ENCODE measurements at regions not wholly inside any gene's neighbourhood (a gene's known extent, or its start where the extent isn't known, plus 50 kb on each side); places are given as distances from the start of the nearest gene placed in this dataset.
A peak's percentile ranks its signal among the peaks of the same experiment; 100 is the strongest.

- Histone ChIP-seq H3K27ac (peak overlapping the region in 1 of 4 donors; percentile 7), H3K36me3 (no peaks in the 10 kb centered on the region), H3K9me3 (no peaks in the 10 kb centered on the region), H3K4me1 (peaks cover 0 to 5% (median 2%) of the 10 kb centered on the region in 4 donors), H3K4me3 (no peak overlapping the region), H3K27me3 (no peaks in the 10 kb centered on the region)
- DNase-seq (ENCODE audit: low spot score in 2 of 2) = no peak
- no peak for TF ChIP-seq CTCF (IDR thresholded peaks at IDR 0.05)
- no peak for TF ChIP-seq POLR2A (IDR thresholded peaks at IDR 0.05)
- TF ChIP-seq EP300 (IDR thresholded peaks at IDR 0.05) = no peak
- 38 to 60% methylated on average over 7 to 9 of the region's 9 CpGs for WGBS, 2 donors
These were observed 70.9 kb downstream of the ATXN3L start for GRCh38 chrX:13248867-13249486.

DNA sequence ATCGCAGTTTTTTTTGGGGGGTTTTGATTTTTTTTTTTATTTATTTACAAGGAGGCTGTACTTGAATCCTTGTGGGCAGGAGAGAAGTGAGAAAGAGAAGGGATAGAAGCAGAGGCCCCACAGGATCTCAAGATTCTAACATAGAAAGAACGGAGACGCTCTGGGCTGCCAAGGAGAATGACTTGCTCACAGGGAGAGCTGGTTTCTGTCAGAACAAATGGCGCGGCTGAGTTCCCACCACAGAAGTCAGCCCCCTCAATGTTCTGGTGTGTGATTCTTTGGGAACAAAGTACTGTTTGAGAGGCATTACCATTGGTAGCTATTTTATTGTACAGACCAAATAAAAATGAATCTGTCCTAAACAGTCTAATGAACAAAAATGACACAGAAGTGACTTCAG is 80.6 kb downstream of the ATXN3L start:
- peak overlapping the region in 2 of 4 donors; percentile 29 to 49 for H3K27ac ChIP-seq

DNA sequence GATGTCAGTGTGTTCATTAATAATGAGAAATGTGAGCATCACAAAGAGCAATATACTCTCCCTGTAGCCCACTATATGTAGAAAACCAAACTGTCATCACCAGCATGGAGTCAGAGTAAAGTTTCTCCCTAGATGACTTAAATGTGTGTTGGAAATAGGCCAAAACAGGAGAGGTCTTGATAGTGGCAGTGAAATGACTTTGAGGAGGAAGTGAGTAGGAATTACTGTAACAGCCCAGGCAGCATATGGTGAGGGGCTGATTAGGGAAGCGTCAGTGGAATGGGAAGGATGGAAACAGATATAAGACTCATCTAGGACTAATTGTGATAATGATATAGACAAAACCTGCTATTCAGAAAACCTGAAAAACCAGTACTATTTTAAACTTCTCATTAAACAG is 83.9 kb downstream of the ATXN3L start:
- Histone ChIP-seq H3K27ac (no peak overlapping the region), H3K4me3 (no peak overlapping the region), H3K9me3 (no peaks in the 10 kb centered on the region), H3K36me3 (no peaks in the 10 kb centered on the region), H3K4me1 (no peaks in the 10 kb centered on the region), H3K27me3 (no peaks in the 10 kb centered on the region)
- TF ChIP-seq EP300 (IDR thresholded peaks at IDR 0.05) (no peak), CTCF (IDR thresholded peaks at IDR 0.05) (no peak), POLR2A (IDR thresholded peaks at IDR 0.05) (no peak)
- DNase-seq (ENCODE audit: low spot score in 2 of 2) = no peak
- 73 to 95% methylated on average over 1 of the region's 1 CpG for WGBS, 2 donors

More for the DNA sequence above, 80.6 kb downstream of the ATXN3L start:
- no peaks in the 10 kb centered on the region for H3K4me1 ChIP-seq
- 49 to 68% methylated on average over 5 of the region's 5 CpGs for WGBS, 2 donors
- H3K9me3 ChIP-seq = no peaks in the 10 kb centered on the region
- H3K36me3 ChIP-seq = no peaks in the 10 kb centered on the region
- H3K4me3 ChIP-seq = no peak overlapping the region
- DNase-seq (ENCODE audit: low spot score in 2 of 2) = no peak
- no peak for TF ChIP-seq POLR2A (IDR thresholded peaks at IDR 0.05)
- no peaks in the 10 kb centered on the region for H3K27me3 ChIP-seq

GRCh38 chrX:13232484-13232883 is 87.4 kb downstream of the ATXN3L start:
- TF ChIP-seq POLR2A (IDR thresholded peaks at IDR 0.05) (no peak), CTCF (IDR thresholded peaks at IDR 0.05) (no peak), EP300 (IDR thresholded peaks at IDR 0.05) (no peak)
- H3K4me1 ChIP-seq = no peaks in the 10 kb centered on the region
- no peaks in the 10 kb centered on the region for H3K36me3 ChIP-seq
- DNase-seq (ENCODE audit: low spot score in 2 of 2) = no peak
- H3K9me3 ChIP-seq = no peaks in the 10 kb centered on the region
- no peaks in the 10 kb centered on the region for H3K27me3 ChIP-seq
- no peak overlapping the region for H3K4me3 ChIP-seq
- no peak overlapping the region for H3K27ac ChIP-seq

DNA sequence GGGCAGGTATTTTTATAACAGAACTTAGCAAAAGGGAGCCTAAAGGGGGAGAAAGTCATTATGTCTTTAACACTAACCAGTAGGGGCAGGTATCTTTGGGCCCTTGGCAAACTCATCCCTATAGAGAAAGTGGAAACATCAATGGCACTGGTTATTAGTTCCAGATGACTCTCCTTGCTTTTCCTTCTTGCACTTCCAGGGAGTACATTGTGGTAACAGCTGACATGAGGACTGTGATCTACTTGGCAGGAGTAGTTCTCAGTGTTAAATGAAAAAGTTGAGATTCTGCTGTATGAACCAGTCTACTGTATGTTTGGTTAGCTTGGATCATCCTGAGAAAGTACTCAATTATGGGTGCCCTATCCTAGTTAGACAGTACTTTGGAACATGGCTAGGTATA is 93.6 kb downstream of the ATXN3L start:
- Histone ChIP-seq H3K36me3 (no peaks in the 10 kb centered on the region), H3K4me3 (no peak overlapping the region), H3K27ac (no peak overlapping the region), H3K27me3 (no peaks in the 10 kb centered on the region), H3K9me3 (no peaks in the 10 kb centered on the region), H3K4me1 (no peaks in the 10 kb centered on the region)
- TF ChIP-seq EP300 (IDR thresholded peaks at IDR 0.05) (no peak), CTCF (IDR thresholded peaks at IDR 0.05) (no peak), POLR2A (IDR thresholded peaks at IDR 0.05) (no peak)
- no peak for DNase-seq (ENCODE audit: low spot score in 2 of 2)
